ENCODE measurements at regions not wholly inside any gene's neighbourhood (a gene's known extent, or its start where the extent isn't known, plus 50 kb on each side); places are given as distances from the start of the nearest gene placed in this dataset.

- TF ChIP-seq CTCF (IDR thresholded peaks at IDR 0.05; ENCODE audit: insufficient read depth, low read length, severe bottlenecking) = no peak
- Histone ChIP-seq H3K27me3 (ENCODE audit: control insufficient read depth, insufficient read depth, low read length) (no peaks in the 10 kb centered on the region), H3K4me3 (ENCODE audit: low read depth, low read length) (no peak overlapping the region), H3K36me3 (ENCODE audit: control insufficient read depth, insufficient read depth, low read length) (no peaks in the 10 kb centered on the region)
- DNase-seq (ENCODE audit: low read depth) (no peak), FAIRE-seq (no peak)
Measured at GRCh38 chr20:22508426-22508825, 75.9 kb downstream of the FOXA2 start.

- FAIRE-seq = no peak
- H3K4me3 ChIP-seq (ENCODE audit: low read depth, low read length) = no peak overlapping the region
- no peak for TF ChIP-seq CTCF (IDR thresholded peaks at IDR 0.05; ENCODE audit: insufficient read depth, low read length, severe bottlenecking)
Measured at GRCh38 chr20:22507240-22507961, 77.0 kb downstream of the FOXA2 start.

GRCh38 chr20:22506827-22507226 is 77.5 kb downstream of the FOXA2 start:
- no peaks in the 10 kb centered on the region for H3K36me3 ChIP-seq (ENCODE audit: control insufficient read depth, insufficient read depth, low read length)
- no peaks in the 10 kb centered on the region for H3K27me3 ChIP-seq (ENCODE audit: control insufficient read depth, insufficient read depth, low read length)
- peak; percentile 18 for FAIRE-seq
- no peak for TF ChIP-seq CTCF (IDR thresholded peaks at IDR 0.05; ENCODE audit: insufficient read depth, low read length, severe bottlenecking)
- no peak for DNase-seq (ENCODE audit: low read depth)
- H3K4me3 ChIP-seq (ENCODE audit: low read depth, low read length) = no peak overlapping the region

More at GRCh38 chr20:22507240-22507961, 77.0 kb downstream of the FOXA2 start:
- Histone ChIP-seq H3K36me3 (ENCODE audit: control insufficient read depth, insufficient read depth, low read length) (no peaks in the 10 kb centered on the region), H3K27me3 (ENCODE audit: control insufficient read depth, insufficient read depth, low read length) (no peaks in the 10 kb centered on the region)
- DNase-seq (ENCODE audit: low read depth) = no peak

GRCh38 chr20:22504829-22505377 is 79.5 kb downstream of the FOXA2 start:
- DNase-seq (ENCODE audit: low read depth) = no peak
- Histone ChIP-seq H3K27me3 (ENCODE audit: control insufficient read depth, insufficient read depth, low read length) (no peaks in the 10 kb centered on the region), H3K36me3 (ENCODE audit: control insufficient read depth, insufficient read depth, low read length) (no peaks in the 10 kb centered on the region), H3K4me3 (ENCODE audit: low read depth, low read length) (no peak overlapping the region)
- no peak for TF ChIP-seq CTCF (IDR thresholded peaks at IDR 0.05; ENCODE audit: insufficient read depth, low read length, severe bottlenecking)
- no peak for FAIRE-seq

- Histone ChIP-seq H3K36me3 (ENCODE audit: control insufficient read depth, insufficient read depth, low read length) (no peaks in the 10 kb centered on the region), H3K4me3 (ENCODE audit: low read depth, low read length) (no peak overlapping the region), H3K27me3 (ENCODE audit: control insufficient read depth, insufficient read depth, low read length) (no peaks in the 10 kb centered on the region)
- DNase-seq (ENCODE audit: low read depth) = no peak
- TF ChIP-seq CTCF (IDR thresholded peaks at IDR 0.05; ENCODE audit: insufficient read depth, low read length, severe bottlenecking) = no peak
- FAIRE-seq = no peak
Measured at GRCh38 chr20:22503577-22503976, 80.8 kb downstream of the FOXA2 start.
